HG02759 (cell line): ENCODE measurements at regions not wholly inside any gene's neighbourhood (a gene's known extent, or its start where the extent isn't known, plus 50 kb on each side); places are given as distances from the start of the nearest gene placed in this dataset.

Experiments used
- ATAC-seq: cut with Tn5 transposase; IDR thresholded peaks from one replicate; pipeline ENCODE4 v1.9.1; 2021; ENCODE audit warnings: mild to moderate bottlenecking, moderate library complexity; ENCODE audit not compliant: unreplicated experiment

- ATAC-seq: no peak
Observed at GRCh38 chr5:164335837-164336236, 830.4 kb downstream of the MAT2B start.

- ATAC-seq: no peak
Observed at GRCh38 chr5:164336276-164336675, 830.9 kb downstream of the MAT2B start.

GRCh38 chr5:164336906-164337305 lies 831.5 kb downstream of the MAT2B start:
- no peak for ATAC-seq

GRCh38 chr5:164341056-164341619 lies 835.7 kb downstream of the MAT2B start:
- no peak for ATAC-seq

GRCh38 chr5:164345173-164345849 lies 839.9 kb downstream of the MAT2B start:
- ATAC-seq: no peak

- ATAC-seq: no peak
Observed at GRCh38 chr5:164345853-164346252, 840.4 kb downstream of the MAT2B start.

GRCh38 chr5:164346785-164347630 lies 841.6 kb downstream of the MAT2B start:
- ATAC-seq: no peak

GRCh38 chr5:164350236-164350635 lies 844.8 kb downstream of the MAT2B start:
- no peak for ATAC-seq

- ATAC-seq: no peak
Observed at GRCh38 chr5:164351245-164351834, 845.9 kb downstream of the MAT2B start.

GRCh38 chr5:164352695-164353094 lies 847.3 kb downstream of the MAT2B start:
- ATAC-seq: no peak

GRCh38 chr5:164353155-164353554 lies 847.7 kb downstream of the MAT2B start:
- no peak for ATAC-seq

GRCh38 chr5:164354139-164354751 lies 848.8 kb downstream of the MAT2B start:
- no peak for ATAC-seq

GRCh38 chr5:164355267-164355830 lies 849.9 kb downstream of the MAT2B start:
- ATAC-seq: no peak

- no peak for ATAC-seq
Observed at GRCh38 chr5:164356790-164357189, 851.4 kb downstream of the MAT2B start.

GRCh38 chr5:164357395-164358033 lies 852.1 kb downstream of the MAT2B start:
- ATAC-seq: no peak

GRCh38 chr5:164358531-164359259 lies 853.3 kb downstream of the MAT2B start:
- ATAC-seq: peak; percentile 84

GRCh38 chr5:164359260-164360255 lies 854.1 kb downstream of the MAT2B start:
- ATAC-seq: peak; percentile 22

- ATAC-seq: no peak
Observed at GRCh38 chr5:164360589-164360988, 855.2 kb downstream of the MAT2B start.
